Activated effector memory CD4-positive, alpha-beta T cell treated with Interleukin-2 at 50 U/mL for 16 hours (primary cell): ENCODE measurements at regions not wholly inside any gene's neighbourhood (a gene's known extent, or its start where the extent isn't known, plus 50 kb on each side); places are given as distances from the start of the nearest gene placed in this dataset.
"Not testable (repeated sequence)": the region's sequence is repeated elsewhere in the genome, so short reads cannot be mapped to it uniquely, and the experiment has no call there.

Experiments used
- DNase-seq: peaks from one replicate; pipeline ENCODE4 v3.0.0-alpha.2; 2020

GRCh38 chr16:18263046-18263445 lies 73.5 kb downstream of the NPIPA8 start:
- DNase-seq, result not testable (repeated sequence)

GRCh38 chr16:18261848-18262247 lies 74.7 kb downstream of the NPIPA8 start:
- DNase-seq, result not testable (repeated sequence)

- DNase-seq, result not testable (repeated sequence)
Observed at GRCh38 chr16:18259496-18260176, 76.9 kb downstream of the NPIPA8 start.

- not testable (repeated sequence) for DNase-seq
Observed at GRCh38 chr16:18252943-18253342, 83.6 kb downstream of the NPIPA8 start.

- DNase-seq, result not testable (repeated sequence)
Observed at GRCh38 chr16:18230505-18230904, 106.0 kb downstream of the NPIPA8 start.

- DNase-seq, result not testable (repeated sequence)
Observed at GRCh38 chr16:18222054-18223009, 114.2 kb downstream of the NPIPA8 start.

GRCh38 chr16:18217741-18218140 lies 118.8 kb downstream of the NPIPA8 start:
- DNase-seq, result not testable (repeated sequence)

GRCh38 chr16:18216814-18217213 lies 119.7 kb downstream of the NPIPA8 start:
- DNase-seq, result not testable (repeated sequence)

GRCh38 chr16:18213810-18214209 lies 122.7 kb downstream of the NPIPA8 start:
- not testable (repeated sequence) for DNase-seq

GRCh38 chr16:18211505-18211904 lies 125.0 kb downstream of the NPIPA8 start:
- DNase-seq, result not testable (repeated sequence)

GRCh38 chr16:18204786-18205185 lies 131.8 kb downstream of the NPIPA8 start:
- not testable (repeated sequence) for DNase-seq

- DNase-seq, result not testable (repeated sequence)
Observed at GRCh38 chr16:18204309-18204708, 132.2 kb downstream of the NPIPA8 start.

GRCh38 chr16:18201511-18201910 lies 135.0 kb downstream of the NPIPA8 start:
- not testable (repeated sequence) for DNase-seq

GRCh38 chr16:18192389-18192788 lies 144.1 kb downstream of the NPIPA8 start:
- not testable (repeated sequence) for DNase-seq

- DNase-seq, result not testable (repeated sequence)
Observed at GRCh38 chr16:18190179-18190578, 146.4 kb downstream of the NPIPA8 start.

GRCh38 chr16:18184755-18185154 lies 151.8 kb downstream of the NPIPA8 start:
- DNase-seq, result not testable (repeated sequence)

GRCh38 chr16:18181028-18181427 lies 155.5 kb downstream of the NPIPA8 start:
- not testable (repeated sequence) for DNase-seq

GRCh38 chr16:18173945-18174497 lies 162.5 kb downstream of the NPIPA8 start:
- not testable (repeated sequence) for DNase-seq

GRCh38 chr16:18162293-18162692 lies 174.2 kb downstream of the NPIPA8 start:
- DNase-seq, result not testable (repeated sequence)

- not testable (repeated sequence) for DNase-seq
Observed at GRCh38 chr16:18161224-18161623, 175.3 kb downstream of the NPIPA8 start.

GRCh38 chr16:18159185-18159584 lies 177.4 kb downstream of the NPIPA8 start:
- DNase-seq, result not testable (repeated sequence)

- DNase-seq, result not testable (repeated sequence)
Observed at GRCh38 chr16:18157854-18158253, 178.7 kb downstream of the NPIPA8 start.

- DNase-seq, result not testable (repeated sequence)
Observed at GRCh38 chr16:18152832-18153231, 183.7 kb downstream of the NPIPA8 start.
